ENCODE measurements at regions not wholly inside any gene's neighbourhood (a gene's known extent, or its start where the extent isn't known, plus 50 kb on each side); places are given as distances from the start of the nearest gene placed in this dataset.

DNA sequence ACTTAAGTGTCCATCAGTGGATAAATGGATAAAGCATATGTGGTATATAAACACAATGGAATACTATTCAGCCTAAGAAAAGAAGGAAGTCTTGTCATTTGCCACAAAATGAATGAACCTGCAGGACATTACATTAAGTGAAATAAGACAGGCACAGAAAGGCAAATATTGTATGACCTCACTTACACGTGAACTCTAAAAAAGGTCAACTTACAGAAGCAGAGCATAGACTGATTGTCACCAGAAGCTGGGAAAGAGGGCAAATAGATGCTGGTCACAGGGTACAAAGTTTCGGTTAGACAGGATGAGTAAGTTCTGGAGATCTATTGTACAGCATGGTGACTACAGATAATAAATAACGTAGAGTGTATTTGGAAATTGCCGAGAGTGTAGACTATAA lies 247.7 kb downstream of the RAB28 start:
- TF ChIP-seq POLR2A (IDR thresholded peaks at IDR 0.05): no peak
- TF ChIP-seq, protein P1, sequence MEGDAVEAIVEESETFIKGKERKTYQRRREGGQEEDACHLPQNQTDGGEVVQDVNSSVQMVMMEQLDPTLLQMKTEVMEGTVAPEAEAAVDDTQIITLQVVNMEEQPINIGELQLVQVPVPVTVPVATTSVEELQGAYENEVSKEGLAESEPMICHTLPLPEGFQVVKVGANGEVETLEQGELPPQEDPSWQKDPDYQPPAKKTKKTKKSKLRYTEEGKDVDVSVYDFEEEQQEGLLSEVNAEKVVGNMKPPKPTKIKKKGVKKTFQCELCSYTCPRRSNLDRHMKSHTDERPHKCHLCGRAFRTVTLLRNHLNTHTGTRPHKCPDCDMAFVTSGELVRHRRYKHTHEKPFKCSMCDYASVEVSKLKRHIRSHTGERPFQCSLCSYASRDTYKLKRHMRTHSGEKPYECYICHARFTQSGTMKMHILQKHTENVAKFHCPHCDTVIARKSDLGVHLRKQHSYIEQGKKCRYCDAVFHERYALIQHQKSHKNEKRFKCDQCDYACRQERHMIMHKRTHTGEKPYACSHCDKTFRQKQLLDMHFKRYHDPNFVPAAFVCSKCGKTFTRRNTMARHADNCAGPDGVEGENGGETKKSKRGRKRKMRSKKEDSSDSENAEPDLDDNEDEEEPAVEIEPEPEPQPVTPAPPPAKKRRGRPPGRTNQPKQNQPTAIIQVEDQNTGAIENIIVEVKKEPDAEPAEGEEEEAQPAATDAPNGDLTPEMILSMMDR (IDR thresholded peaks at IDR 0.05): no peak
